ENCODE measurements at regions not wholly inside any gene's neighbourhood (a gene's known extent, or its start where the extent isn't known, plus 50 kb on each side); places are given as distances from the start of the nearest gene placed in this dataset.

DNA sequence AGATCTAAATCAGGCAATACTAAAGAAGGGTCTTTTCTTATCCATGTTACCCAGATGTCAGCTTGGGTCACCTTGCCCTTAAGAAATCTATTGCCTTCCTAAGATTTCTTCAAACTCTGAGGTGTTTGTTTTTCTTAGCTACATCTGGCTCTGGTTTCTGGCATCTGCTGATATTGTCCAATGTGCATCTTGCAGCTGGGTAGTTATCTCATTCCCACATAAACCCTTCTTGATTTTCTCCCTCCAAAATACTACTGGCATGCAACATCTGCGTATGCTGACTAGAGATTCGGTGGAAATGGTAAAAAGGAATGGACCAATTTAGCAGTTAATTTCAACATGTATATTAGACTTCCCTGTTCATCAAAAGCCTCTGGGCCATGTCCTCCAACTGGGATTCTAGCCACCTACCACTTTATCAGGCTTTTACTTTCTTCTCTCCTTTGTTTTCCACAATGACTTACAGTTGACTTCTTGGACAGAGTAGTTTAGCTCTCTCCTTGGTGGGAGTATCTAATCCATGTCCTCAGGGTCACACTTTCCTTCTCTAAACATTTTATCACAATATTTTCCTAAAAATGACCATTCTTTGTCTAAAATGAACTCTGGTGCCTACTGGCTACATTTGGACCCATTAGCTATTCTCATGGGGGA, 324.8 kb upstream of the FAR2 start:
- DNase-seq (ENCODE audit: low read depth in 3 of 3), result no peak

- DNase-seq (ENCODE audit: low read depth in 3 of 3), result no peak
Measured at GRCh38 chr12:28824849-28825248, 324.2 kb upstream of the FAR2 start.

GRCh38 chr12:28826766-28827165, 322.3 kb upstream of the FAR2 start:
- no peak for DNase-seq (ENCODE audit: low read depth in 3 of 3)

GRCh38 chr12:28827861-28828260, 321.2 kb upstream of the FAR2 start:
- no peak for DNase-seq (ENCODE audit: low read depth in 3 of 3)

GRCh38 chr12:28828318-28828717, 320.8 kb upstream of the FAR2 start:
- DNase-seq (ENCODE audit: low read depth in 3 of 3), result no peak

DNA sequence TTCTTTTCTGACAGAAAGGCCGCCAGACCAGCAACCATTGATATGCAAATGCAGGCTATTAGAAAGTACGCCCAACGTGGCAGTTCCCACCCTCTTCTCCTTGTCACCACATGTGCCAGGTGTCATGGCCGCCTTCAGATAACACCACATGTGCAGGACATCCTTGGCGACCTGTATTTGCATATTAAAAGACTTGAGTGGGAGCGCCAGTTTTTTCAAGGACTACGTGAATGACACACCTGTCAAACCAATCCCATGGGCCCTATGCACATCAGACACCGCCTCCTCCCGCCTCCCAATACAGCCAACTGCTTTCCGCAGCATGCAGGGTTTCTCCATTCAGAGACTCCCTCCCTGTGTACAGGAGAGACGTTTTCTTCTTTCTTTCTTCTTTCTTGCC, 318.6 kb upstream of the FAR2 start:
- DNase-seq (ENCODE audit: low read depth in 3 of 3), result no peak

DNA sequence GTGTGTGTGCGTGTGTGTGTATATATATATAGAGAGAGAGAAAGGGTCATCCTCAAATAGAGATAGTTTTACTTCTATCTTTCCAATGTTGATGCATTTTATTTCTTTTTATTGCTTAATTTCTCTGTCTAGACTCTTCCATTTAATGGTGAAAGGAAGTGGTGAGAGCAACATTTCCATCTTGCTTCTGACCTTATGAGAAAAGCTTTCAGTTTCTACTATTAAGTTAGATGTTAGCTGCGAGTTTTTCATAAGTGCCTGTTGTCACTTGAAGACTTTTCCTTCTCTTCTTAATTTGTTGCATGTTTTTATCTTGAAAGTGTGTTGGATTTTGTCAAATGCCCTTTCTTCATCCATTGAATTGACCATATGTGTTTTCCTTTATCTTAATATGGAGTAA, 304.4 kb upstream of the FAR2 start:
- no peak for DNase-seq (ENCODE audit: low read depth in 3 of 3)

DNA sequence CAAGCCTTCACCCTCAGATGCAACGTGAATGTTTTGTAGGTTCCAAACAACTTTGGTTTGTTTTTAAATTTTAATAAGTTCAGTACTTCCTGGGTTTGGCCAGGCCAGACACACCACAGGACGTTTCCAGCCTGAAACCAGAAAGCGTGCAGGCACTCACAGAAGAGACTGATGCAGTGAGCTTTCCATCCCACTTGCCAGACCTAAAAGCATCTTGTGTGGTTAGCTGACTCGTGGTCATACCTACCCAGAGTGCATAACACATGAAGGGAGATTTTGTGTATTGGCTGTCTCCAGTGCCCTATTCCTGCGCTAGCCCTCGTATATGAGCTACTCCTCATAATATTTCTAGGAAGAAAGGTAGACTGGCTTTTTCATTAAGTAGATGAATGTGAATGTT, 297.3 kb upstream of the FAR2 start:
- DNase-seq (ENCODE audit: low read depth in 3 of 3), result no peak

DNA sequence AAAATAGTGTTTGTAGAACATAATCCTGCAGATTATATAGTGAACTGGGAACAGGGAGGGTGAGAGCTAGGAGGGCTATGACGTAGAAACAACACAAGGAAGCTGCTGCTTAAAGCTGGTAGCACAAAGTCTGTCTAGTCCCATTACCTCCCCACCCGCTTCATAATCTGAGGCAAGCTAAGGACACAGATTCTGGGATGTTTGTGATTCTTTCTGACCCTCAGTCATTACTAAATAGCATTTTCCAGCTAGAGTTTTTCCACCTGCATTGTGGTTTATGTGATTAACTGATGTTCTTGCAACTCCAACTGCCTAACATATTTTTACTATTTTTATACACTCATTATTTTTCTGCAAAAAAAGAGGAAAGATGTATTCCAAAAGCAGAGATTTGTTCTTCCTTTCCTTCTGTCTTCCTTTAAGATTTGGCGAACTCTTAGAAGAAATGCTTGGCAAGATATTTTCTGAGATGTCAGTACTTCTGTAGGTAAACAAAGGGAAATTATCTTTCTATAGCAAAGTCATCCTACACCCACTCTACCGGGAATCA, 293.2 kb upstream of the FAR2 start:
- DNase-seq (ENCODE audit: low read depth in 3 of 3), result no peak

DNA sequence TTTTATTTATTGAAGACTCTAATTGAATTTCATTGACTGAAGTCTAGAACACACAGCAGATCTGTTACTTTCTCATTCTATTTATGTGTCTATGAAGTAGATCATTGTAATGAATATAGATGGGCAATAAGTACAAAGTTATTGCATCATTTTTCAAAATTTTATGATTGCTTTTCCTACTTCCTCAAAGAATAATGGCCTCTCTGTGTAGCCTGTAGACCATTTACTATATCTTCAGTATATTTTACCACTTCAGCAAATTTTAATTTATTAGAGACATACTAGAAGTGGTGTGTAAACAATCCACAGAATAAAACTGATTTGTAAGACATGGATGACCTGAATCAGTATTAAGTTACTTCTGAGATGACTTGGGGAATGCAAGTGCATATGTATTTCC, 291.7 kb upstream of the FAR2 start:
- no peak for DNase-seq (ENCODE audit: low read depth in 3 of 3)

- no peak for DNase-seq (ENCODE audit: low read depth in 3 of 3)
Measured at GRCh38 chr12:28859551-28859950, 289.5 kb upstream of the FAR2 start.

DNA sequence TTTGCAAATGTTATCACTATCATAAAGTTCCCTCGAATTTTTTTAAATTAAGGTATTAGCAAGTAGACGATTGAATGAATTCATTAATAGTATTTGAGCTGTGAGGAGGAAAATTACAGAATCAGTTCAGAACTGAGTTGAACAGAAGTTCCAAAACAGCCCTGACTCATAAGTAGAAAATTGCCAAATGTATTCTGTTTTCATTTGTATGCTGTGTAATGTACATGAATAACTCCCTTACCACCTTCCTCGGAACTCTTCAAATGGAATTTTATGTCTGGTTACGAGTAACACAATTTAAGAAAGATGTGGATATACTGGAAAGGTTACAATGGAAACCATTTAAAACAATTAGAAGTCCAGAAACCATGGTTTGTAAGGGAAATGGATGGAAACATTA, 283.3 kb upstream of the FAR2 start:
- DNase-seq (ENCODE audit: low read depth in 3 of 3), result no peak

DNA sequence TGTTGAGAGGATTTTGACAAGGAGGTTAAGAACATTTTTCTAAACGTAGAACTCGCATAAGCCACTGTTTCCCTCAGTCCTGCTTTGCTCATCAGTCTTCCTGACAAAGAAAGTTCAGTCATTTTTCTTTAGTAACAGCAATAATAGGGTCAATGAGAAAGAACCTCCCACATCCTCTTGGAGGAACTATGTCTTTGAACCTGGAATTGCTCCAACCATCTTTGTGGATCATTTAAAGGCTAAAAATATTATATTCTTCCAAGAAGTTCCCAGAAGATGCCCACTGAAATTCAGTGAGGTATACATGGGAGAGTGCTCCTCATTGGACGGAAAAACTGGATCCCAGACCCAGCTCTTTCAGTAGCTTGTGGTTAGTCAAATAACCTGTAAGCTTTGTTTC, 282.8 kb upstream of the FAR2 start:
- no peak for DNase-seq (ENCODE audit: low read depth in 3 of 3)

DNA sequence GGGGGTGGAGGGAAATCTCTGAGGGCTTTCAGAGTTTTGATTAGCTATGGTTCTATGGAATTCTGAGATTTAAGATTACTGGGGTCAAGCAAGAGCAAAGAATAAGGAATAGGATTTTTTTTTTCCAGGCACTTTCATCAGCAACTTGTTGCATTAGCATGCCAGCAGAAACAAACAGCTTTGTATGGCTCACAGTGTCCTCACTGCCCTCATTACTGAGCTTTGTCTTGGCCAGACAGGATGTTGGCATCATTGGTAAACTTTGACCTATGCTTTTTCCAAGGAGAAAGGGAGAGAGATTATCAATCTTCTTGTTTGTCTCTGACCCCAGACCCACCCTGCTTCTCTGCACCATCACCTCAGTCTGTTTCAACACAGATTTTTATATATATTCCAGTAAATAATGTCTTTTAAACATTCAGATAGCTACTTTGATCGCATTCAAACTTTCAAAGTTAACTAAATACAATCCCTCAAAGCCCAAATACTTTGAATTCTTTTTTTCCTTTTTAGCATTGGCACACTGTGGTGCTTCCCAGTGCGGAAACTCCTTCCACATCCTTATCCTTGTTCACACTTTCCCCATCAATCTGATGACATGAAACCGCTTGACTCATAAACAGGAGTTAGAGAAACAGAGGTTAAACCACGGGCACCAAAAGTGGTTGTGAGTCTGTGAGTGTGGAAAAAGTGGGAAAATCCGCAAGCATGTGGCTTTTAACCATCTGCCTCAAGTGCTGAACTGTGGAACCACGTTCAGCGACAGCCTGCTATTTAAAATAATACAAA, 282.2 kb upstream of the FAR2 start:
- no peak for DNase-seq (ENCODE audit: low read depth in 3 of 3)

GRCh38 chr12:28868414-28868813, 280.7 kb upstream of the FAR2 start:
- DNase-seq (ENCODE audit: low read depth in 3 of 3), result no peak

GRCh38 chr12:28869197-28869596, 279.9 kb upstream of the FAR2 start:
- no peak for DNase-seq (ENCODE audit: low read depth in 3 of 3)

GRCh38 chr12:28870839-28871440, 278.1 kb upstream of the FAR2 start:
- DNase-seq (ENCODE audit: low read depth in 3 of 3), result no peak

DNA sequence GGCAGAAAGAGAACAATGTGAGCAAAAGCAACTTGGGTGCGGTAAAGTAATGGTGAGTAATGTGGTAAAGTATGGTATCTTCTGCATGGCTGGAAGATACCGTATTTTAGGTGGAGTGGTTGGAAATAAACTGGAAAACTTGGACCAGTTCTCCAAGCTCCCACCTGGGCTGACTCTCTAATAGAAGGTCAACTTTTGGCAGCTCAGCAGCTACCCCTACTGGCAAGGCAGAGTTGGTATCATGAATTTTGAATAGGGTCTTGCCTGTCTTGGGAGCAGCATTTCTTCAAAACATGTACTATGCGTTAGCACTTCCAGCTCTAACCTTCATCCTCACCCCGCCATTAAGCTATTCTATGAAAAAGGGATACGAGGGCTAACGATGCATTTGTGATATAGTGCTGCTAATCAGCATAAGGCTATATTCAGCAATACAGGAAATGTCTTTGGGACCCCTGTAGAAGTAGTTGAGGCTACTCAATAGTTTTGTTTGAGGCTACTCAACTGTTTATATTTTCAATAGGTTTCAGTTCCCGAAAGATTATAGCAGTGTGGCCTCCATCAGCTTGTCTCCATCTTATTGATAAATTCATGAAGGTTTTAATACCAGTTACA, 276.3 kb upstream of the FAR2 start:
- peak in 1 of 3 experiments; percentile 5 for DNase-seq (ENCODE audit: low read depth in 3 of 3)

DNA sequence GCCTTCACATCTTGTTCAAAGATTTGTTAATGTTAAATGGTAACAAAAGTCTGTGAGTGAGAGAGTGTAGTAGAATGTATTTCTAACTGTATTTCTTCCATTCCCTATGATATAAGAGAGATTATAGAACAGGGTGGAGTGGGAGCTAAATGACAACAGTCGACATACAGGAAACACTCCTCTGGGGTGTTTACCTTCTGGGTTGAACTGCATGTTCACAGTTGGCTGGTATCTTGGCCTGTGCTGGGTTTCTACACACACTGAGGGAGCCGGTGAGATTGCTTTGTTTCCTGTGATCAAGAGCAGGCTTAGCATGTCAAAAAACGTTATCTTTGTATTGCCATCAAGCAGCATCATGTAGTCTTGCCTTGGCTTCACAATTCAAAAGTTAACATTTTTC, 274.3 kb upstream of the FAR2 start:
- DNase-seq (ENCODE audit: low read depth in 3 of 3), result no peak

GRCh38 chr12:28876196-28876798, 272.8 kb upstream of the FAR2 start:
- no peak for DNase-seq (ENCODE audit: low read depth in 3 of 3)

DNA sequence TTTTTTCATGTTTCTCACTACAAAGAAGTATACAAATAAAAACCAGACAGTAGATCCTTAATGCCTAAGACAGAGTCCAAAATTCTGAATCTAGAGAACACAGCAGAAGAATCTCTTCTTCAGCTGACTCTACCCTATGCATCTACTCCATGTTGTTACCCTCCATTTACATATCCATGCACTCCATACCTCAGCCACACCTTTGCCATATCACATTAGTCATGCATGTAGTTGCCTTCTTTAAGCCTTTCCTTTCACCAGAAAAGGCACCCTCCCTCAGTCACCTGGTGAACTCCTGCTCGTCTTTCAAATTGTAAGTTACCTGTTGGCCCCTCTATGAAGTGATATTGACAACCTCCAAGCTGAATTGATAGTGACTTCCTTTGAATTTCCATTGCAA, 271.2 kb upstream of the FAR2 start:
- no peak for DNase-seq (ENCODE audit: low read depth in 3 of 3)

DNA sequence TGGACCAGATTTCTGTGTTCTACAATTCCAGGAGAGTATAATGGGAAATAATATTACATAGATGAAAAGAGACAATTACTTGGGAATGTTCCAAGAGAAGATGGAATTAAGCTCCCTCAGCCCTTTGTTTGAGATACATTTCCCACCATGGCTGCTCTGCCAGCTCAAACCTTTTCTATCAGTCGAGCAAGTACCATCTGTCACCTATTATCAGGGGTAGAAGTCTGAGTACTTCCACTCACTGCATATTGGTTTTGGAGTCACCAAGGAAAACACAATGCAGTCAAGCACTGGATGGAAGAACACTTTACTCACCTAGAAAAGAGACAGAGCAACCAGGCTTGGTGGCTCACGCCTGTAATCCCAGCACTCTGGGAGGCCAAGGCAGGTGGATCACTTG, 270.4 kb upstream of the FAR2 start:
- DNase-seq (ENCODE audit: low read depth in 3 of 3), result no peak

Data from stimulated activated CD4-positive, alpha-beta T cell treated with anti-CD3 and anti-CD28 coated beads, TNF-alpha, amount 100 ng/mL, for 24 hours (primary cell).